Neural progenitor cell (in vitro differentiated cells): ENCODE measurements at regions not wholly inside any gene's neighbourhood (a gene's known extent, or its start where the extent isn't known, plus 50 kb on each side); places are given as distances from the start of the nearest gene placed in this dataset.
"Not testable (repeated sequence)": the region's sequence is repeated elsewhere in the genome, so short reads cannot be mapped to it uniquely, and the experiment has no call there.

ENCODE experiments used
- DNase-seq: peaks from one replicate; pipeline ENCODE4 v3.0.0-alpha.2; 2016; ENCODE audit warnings: low spot score
- H2AFZ ChIP-seq: fragments of 200-600 bp; sonication (generic); replicated peaks from 2 replicates; pipeline ENCODE4 v1.6.1; 2016; ENCODE audit warnings: antibody characterized with exemption
- H3F3A ChIP-seq: fragments of 200-600 bp; sonication (generic); 2 replicates; pipeline ENCODE4 v1.6.1; 2016; ENCODE audit warnings: antibody characterized with exemption, low read depth
- H3K27ac ChIP-seq: fragments of 200-600 bp; sonication (generic); 2 replicates; pipeline ENCODE4 v1.5.1; 2016; ENCODE audit warnings: mild to moderate bottlenecking
- H3K27me3 ChIP-seq: fragments of 200-600 bp; sonication (generic); 2 replicates; pipeline ENCODE4 v1.6.1; 2016; ENCODE audit warnings: mild to moderate bottlenecking, moderate library complexity
- H3K36me3 ChIP-seq: fragments of 200-600 bp; sonication (generic); 2 replicates; pipeline ENCODE4 v1.5.1; 2016
- H3K4me1 ChIP-seq: fragments of 200-600 bp; sonication (generic); 2 replicates; pipeline ENCODE4 v1.6.1; 2016; ENCODE audit warnings: mixed run types
- H3K4me2 ChIP-seq: fragments of 200-600 bp; sonication (generic); 2 replicates; pipeline ENCODE4 v1.6.1; 2016
- H3K4me3 ChIP-seq: fragments of 200-600 bp; sonication (generic); 2 replicates; pipeline ENCODE4 v1.5.1; 2016
- H3K79me2 ChIP-seq: fragments of 200-600 bp; sonication (generic); 2 replicates; pipeline ENCODE4 v1.6.1; 2016; ENCODE audit warnings: low read depth
- H3K9ac ChIP-seq: fragments of 200-600 bp; sonication (generic); 2 replicates; pipeline ENCODE4 v1.6.1; 2016
- H3K9me3 ChIP-seq: fragments of 200-600 bp; sonication (generic); 2 replicates; pipeline ENCODE4 v1.5.1; 2016; ENCODE audit warnings: low read depth
- H4K20me1 ChIP-seq: fragments of 200-600 bp; sonication (generic); 2 replicates; pipeline ENCODE4 v1.6.1; 2016; ENCODE audit warnings: low read depth
- H3K27ac Mint-ChIP-seq: 3 replicates; pipeline ENCODE4 v1.8.0; 2021; ENCODE audit warnings: mixed read lengths
- H3K27me3 Mint-ChIP-seq: 2 replicates; pipeline ENCODE4 v1.8.0; 2022; ENCODE audit warnings: low read depth, mild to moderate bottlenecking, inconsistent platforms, moderate library complexity, mixed read lengths; ENCODE audit not compliant: insufficient read depth
- H3K36me3 Mint-ChIP-seq: 3 replicates; pipeline ENCODE4 v1.8.0; 2021; ENCODE audit warnings: mixed read lengths
- H3K4me1 Mint-ChIP-seq: 3 replicates; pipeline ENCODE4 v1.8.0; 2021; ENCODE audit warnings: mixed read lengths
- H3K4me3 Mint-ChIP-seq: 3 replicates; pipeline ENCODE4 v1.8.0; 2021; ENCODE audit warnings: mild to moderate bottlenecking, moderate library complexity, mixed read lengths
- H3K9me3 Mint-ChIP-seq: 3 replicates; pipeline ENCODE4 v1.8.0; 2020; ENCODE audit warnings: mixed read lengths
- CTCF ChIP-seq: fragments of 200-600 bp; sonication (generic); IDR thresholded peaks from 2 replicates; pipeline ENCODE4 v1.5.1; 2017; ENCODE audit warnings: antibody characterized with exemption, mild to moderate bottlenecking
- EZH2 ChIP-seq: fragments of 200-600 bp; sonication (generic); IDR thresholded peaks from 2 replicates; pipeline ENCODE4 v1.6.1; 2017; ENCODE audit warnings: antibody characterized with exemption, mild to moderate bottlenecking, moderate library complexity
- EZH2phosphoT487 ChIP-seq: fragments of 200-600 bp; sonication (generic); IDR thresholded peaks from 2 replicates; pipeline ENCODE4 v1.6.1; 2017; ENCODE audit warnings: antibody characterized with exemption

- Histone ChIP-seq H3K27me3 (no peaks in the 10 kb centered on the region), H3F3A (no peaks in the 10 kb centered on the region), H4K20me1 (no peaks in the 10 kb centered on the region), H2AFZ (no peak overlapping the region), H3K4me2 (no peak overlapping the region), H3K4me1 (no peaks in the 10 kb centered on the region), H3K4me3 (no peak overlapping the region), H3K9me3 (no peaks in the 10 kb centered on the region), H3K27ac (no peak overlapping the region), H3K36me3 (no peaks in the 10 kb centered on the region), H3K9ac (no peak overlapping the region), H3K79me2 (no peaks in the 10 kb centered on the region)
- Mint-ChIP-seq H3K27ac (no peak overlapping the region), H3K9me3 (peaks cover 12% of the 10 kb centered on the region), H3K4me1 (no peaks in the 10 kb centered on the region), H3K27me3 (peaks cover 10% of the 10 kb centered on the region), H3K36me3 (no peaks in the 10 kb centered on the region), H3K4me3 (no peak overlapping the region)
- DNase-seq, result no peak
- TF ChIP-seq EZH2 (no peak), CTCF (no peak), EZH2phosphoT487 (no peak)
These were observed 59.4 kb upstream of the FMOD start for GRCh38 chr1:203410182-203410900.

- H3K4me3 Mint-ChIP-seq, H4K20me1 ChIP-seq, H3K4me3 ChIP-seq, H3K27me3 ChIP-seq, H3K27ac ChIP-seq, H3K9ac ChIP-seq, H3K36me3 ChIP-seq, H3K36me3 Mint-ChIP-seq, DNase-seq, H3F3A ChIP-seq, H2AFZ ChIP-seq, H3K79me2 ChIP-seq, H3K27me3 Mint-ChIP-seq, H3K4me2 ChIP-seq, H3K9me3 ChIP-seq, H3K4me1 ChIP-seq, H3K27ac Mint-ChIP-seq, H3K4me1 Mint-ChIP-seq: not testable (repeated sequence)
- peaks cover 16% of the 10 kb centered on the region for H3K9me3 Mint-ChIP-seq
These were observed 60.5 kb upstream of the FMOD start for GRCh38 chr1:203411431-203411830.

- peaks cover 8% of the 10 kb centered on the region for H3K9me3 Mint-ChIP-seq
- no peaks in the 10 kb centered on the region for H3K4me1 Mint-ChIP-seq
- H2AFZ ChIP-seq, result no peak overlapping the region
- no peak overlapping the region for H3K4me2 ChIP-seq
- no peak overlapping the region for H3K9ac ChIP-seq
- H3K27ac ChIP-seq, result no peak overlapping the region
- H3K4me3 ChIP-seq, result no peak overlapping the region
- TF ChIP-seq CTCF, result no peak
- no peak for TF ChIP-seq EZH2
- no peak for TF ChIP-seq EZH2phosphoT487
- no peaks in the 10 kb centered on the region for H3K79me2 ChIP-seq
- peaks cover 7% of the 10 kb centered on the region for H3K27me3 Mint-ChIP-seq
- no peaks in the 10 kb centered on the region for H4K20me1 ChIP-seq
- H3K4me1 ChIP-seq, result no peaks in the 10 kb centered on the region
- H3K36me3 ChIP-seq, result no peaks in the 10 kb centered on the region
- H3K4me3 Mint-ChIP-seq, result no peak overlapping the region
- DNase-seq, result no peak
- no peaks in the 10 kb centered on the region for H3F3A ChIP-seq
- H3K27ac Mint-ChIP-seq, result no peak overlapping the region
- no peaks in the 10 kb centered on the region for H3K36me3 Mint-ChIP-seq
- H3K27me3 ChIP-seq, result no peaks in the 10 kb centered on the region
- H3K9me3 ChIP-seq, result no peaks in the 10 kb centered on the region
These were observed 56.0 kb upstream of the PRELP start for GRCh38 chr1:203419558-203419957.

GRCh38 chr1:203420263-203420662 is 55.3 kb upstream of the PRELP start:
- no peaks in the 10 kb centered on the region for H4K20me1 ChIP-seq
- H3K27ac Mint-ChIP-seq, result no peak overlapping the region
- H3K4me1 Mint-ChIP-seq, result peaks cover 5% of the 10 kb centered on the region

More at GRCh38 chr1:203420263-203420662, 55.3 kb upstream of the PRELP start:
- Histone ChIP-seq H3K4me3 (no peak overlapping the region), H2AFZ (no peak overlapping the region), H3K27me3 (no peaks in the 10 kb centered on the region), H3K79me2 (no peaks in the 10 kb centered on the region), H3K9me3 (no peaks in the 10 kb centered on the region), H3F3A (no peaks in the 10 kb centered on the region), H3K4me2 (no peak overlapping the region), H3K36me3 (no peaks in the 10 kb centered on the region), H3K9ac (no peak overlapping the region), H3K4me1 (no peaks in the 10 kb centered on the region), H3K27ac (no peak overlapping the region)
- TF ChIP-seq EZH2phosphoT487, result no peak
- TF ChIP-seq EZH2, result no peak
- no peak for TF ChIP-seq CTCF
- no peaks in the 10 kb centered on the region for H3K36me3 Mint-ChIP-seq
- H3K4me3 Mint-ChIP-seq, result no peak overlapping the region
- H3K9me3 Mint-ChIP-seq, result peaks cover 8% of the 10 kb centered on the region
- no peak for DNase-seq
- peaks cover 8% of the 10 kb centered on the region for H3K27me3 Mint-ChIP-seq
